ENCODE measurements at regions not wholly inside any gene's neighbourhood (a gene's known extent, or its start where the extent isn't known, plus 50 kb on each side); places are given as distances from the start of the nearest gene placed in this dataset.
"Not testable (repeated sequence)": the region's sequence is repeated elsewhere in the genome, so short reads cannot be mapped to it uniquely, and the experiment has no call there.

- DNase-seq (ENCODE audit: low spot score), result no peak
Measured at GRCh38 chr3:170651260-170651845, 65.5 kb upstream of the SLC7A14 start.

GRCh38 chr3:170650557-170650956 lies 64.7 kb upstream of the SLC7A14 start:
- DNase-seq (ENCODE audit: low spot score), result not testable (repeated sequence)

GRCh38 chr3:170644711-170645110 lies 58.8 kb upstream of the SLC7A14 start:
- DNase-seq (ENCODE audit: low spot score), result no peak

GRCh38 chr3:170643831-170644230 lies 58.0 kb upstream of the SLC7A14 start:
- DNase-seq (ENCODE audit: low spot score), result no peak

- DNase-seq (ENCODE audit: low spot score), result no peak
Measured at GRCh38 chr3:170642882-170643601, 57.2 kb upstream of the SLC7A14 start.

- peak; percentile 7 for DNase-seq (ENCODE audit: low spot score)
Measured at GRCh38 chr3:170641510-170642236, 55.8 kb upstream of the SLC7A14 start.

- no peak for DNase-seq (ENCODE audit: low spot score)
Measured at GRCh38 chr3:170640737-170641171, 54.9 kb upstream of the SLC7A14 start.

GRCh38 chr3:170638988-170639387 lies 53.1 kb upstream of the SLC7A14 start:
- DNase-seq (ENCODE audit: low spot score), result no peak

- DNase-seq (ENCODE audit: low spot score), result no peak
Measured at GRCh38 chr3:170637306-170637705, 51.4 kb upstream of the SLC7A14 start.

GRCh38 chr3:170636400-170636973 lies 50.6 kb upstream of the SLC7A14 start:
- DNase-seq (ENCODE audit: low spot score), result no peak

Data from hepatic stellate cell (primary cell).